Medulla oblongata (tissue), 1 donor: ENCODE measurements at regions not wholly inside any gene's neighbourhood (a gene's known extent, or its start where the extent isn't known, plus 50 kb on each side); places are given as distances from the start of the nearest gene placed in this dataset.

Source experiments
- DNase-seq: peaks from one replicate; pipeline ENCODE4 v3.0.0-alpha.2; 2015; ENCODE audit errors: extremely low spot score

DNA sequence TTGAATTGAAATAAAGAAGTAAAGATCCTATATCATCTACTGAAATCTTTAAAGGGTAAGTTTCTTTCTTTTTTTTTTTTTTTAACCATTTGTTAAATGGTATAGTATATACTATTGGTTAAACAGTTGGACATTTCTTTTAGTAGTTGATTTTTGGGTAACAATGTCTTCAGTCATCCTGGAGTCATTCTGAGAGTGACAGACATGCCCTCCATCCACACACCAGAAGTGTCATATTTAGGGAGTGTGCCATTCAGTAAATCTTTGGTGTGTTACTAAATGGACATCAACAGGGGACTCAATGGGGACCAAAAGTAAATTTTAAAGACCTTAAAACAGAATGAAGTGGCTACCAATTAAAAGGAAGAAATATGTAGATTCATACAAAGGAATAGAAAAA is 50.8 kb upstream of the SLC39A10 start:
- DNase-seq, result no peak

GRCh38 chr2:195604706-195605105 is 52.3 kb upstream of the SLC39A10 start:
- DNase-seq, result no peak

- no peak for DNase-seq
Observed at GRCh38 chr2:195603998-195604397, 53.0 kb upstream of the SLC39A10 start.

DNA sequence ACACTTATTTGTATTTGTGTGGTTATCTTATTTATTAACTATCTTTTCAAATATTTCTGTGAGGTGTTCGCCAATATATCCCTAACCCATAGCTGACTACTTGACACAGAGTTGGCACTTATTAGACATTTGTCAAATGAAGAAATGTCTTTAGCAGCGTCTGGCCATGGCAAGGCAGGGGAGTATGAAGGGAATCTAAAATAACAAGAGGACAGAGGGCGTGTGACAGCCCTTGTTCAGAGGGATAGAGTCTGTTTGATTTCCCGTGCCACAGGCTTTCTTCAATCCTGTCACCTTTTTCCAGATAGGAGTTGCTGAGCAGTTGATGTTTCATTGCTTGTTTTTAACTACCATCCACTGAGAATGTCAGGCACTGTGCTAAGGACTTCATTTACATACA is 53.6 kb upstream of the SLC39A10 start:
- DNase-seq, result no peak

DNA sequence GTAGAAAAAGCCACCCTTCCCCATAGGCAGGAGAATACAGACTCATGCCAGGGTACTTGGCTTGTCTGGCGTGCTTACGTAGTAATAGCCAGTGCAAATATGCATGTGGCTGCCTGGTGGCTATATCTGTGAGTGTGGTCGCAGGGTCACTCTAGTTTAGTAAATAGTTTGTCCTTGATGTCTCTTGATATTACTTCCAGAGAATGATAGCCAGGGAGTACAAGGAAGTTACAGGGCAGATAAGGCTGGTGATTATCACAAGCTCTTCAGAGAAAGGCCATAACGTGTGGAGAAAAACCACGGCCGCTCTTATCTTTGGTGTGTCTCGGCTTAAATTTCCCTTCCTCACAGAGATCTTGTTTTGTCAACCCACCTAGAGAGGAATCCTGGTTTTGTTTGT is 54.3 kb upstream of the SLC39A10 start:
- no peak for DNase-seq

DNA sequence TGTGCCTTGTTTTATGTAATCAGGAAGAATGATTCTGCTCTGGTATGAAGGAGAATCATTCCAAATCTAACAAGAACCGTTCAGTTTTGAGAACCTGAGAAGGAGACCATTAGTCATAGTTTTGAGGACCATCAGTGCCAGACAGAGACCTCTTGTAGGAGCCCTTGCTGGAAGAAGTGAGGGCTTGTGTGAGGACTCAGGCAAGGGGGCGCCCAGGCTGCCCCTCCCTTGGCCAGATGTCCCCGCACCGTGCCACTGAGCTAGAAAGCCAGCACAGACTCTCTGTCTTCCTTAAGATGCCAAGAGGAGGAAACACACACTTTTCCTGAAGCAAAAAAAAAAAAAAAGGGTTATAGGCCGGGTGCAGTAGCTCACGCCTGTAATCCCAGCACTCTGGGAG is 55.7 kb upstream of the SLC39A10 start:
- no peak for DNase-seq

DNA sequence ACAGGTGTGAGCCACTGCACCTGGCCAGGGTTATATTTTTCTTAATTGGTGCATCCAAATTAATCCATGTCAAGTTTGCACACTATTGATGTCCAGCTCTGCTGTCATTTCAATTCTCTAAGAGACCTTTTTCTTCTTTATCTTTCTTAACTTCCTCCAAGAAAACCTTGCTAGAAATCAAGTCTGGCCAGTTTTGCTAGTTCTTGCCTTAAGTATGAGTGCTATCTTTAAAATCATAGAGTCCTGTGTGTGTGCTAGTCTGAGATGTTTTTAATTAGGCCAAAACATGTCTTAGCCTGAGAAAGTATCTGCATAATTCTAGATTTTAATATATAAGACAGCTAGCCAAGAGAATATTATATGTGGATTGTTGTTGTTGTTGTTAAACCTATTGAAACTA is 56.2 kb upstream of the SLC39A10 start:
- no peak for DNase-seq

DNA sequence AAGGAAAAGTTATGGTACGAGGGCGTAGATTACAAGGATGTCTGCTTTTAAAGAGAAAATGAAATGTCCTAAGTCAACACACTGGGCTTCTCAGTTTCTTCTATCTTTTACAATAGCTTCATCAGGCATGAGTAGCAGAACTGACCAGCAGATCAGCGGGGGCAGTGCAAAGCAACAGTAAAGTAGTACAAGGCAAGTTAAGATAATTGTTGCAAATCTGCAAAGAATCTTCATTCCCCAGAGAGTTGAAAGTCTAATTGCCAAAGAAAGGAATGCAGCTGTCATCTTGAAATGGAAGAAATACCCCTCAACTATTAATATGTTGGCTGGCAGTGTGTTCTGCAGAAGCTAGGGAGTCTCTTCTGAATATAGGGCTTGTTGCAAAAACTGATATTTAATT is 60.2 kb upstream of the SLC39A10 start:
- no peak for DNase-seq

- DNase-seq, result peak; percentile 36
Observed at GRCh38 chr2:195595825-195596224, 61.2 kb upstream of the SLC39A10 start.

DNA sequence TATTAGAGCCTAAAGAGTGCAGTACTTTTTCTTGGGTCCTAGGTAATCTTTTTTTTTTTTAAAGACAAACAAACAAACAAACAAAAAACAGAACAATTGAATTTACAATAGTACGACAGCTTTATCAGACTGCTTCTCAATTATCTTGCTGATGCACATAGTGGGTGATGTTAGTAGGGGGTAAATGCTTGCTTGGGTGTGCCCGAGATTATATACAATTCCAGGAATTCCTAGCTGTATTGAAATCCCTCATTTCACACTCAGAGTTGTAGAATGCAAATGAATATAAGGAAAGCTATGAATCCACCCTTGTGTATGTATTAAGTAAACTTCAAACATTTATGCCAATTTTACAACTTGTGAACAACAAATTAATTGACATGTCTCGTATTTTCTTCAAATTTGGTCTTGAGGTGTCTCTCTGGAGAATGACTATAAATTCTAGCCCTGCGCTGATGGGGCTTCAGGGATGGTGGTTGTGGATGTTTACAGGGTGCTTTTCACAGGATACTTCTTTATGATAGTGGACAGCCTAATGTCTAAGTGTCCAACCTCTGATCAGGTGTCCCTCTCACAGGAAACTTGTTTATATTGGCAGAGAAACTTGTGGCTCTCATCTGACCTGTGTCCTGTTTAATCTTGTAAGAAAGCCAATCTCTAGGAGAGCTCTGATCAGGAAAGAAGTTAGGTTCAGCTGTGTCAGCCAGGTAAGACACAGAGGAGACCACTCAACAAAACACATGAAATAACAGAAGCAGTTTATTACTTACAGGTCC is 61.9 kb upstream of the SLC39A10 start:
- no peak for DNase-seq

DNA sequence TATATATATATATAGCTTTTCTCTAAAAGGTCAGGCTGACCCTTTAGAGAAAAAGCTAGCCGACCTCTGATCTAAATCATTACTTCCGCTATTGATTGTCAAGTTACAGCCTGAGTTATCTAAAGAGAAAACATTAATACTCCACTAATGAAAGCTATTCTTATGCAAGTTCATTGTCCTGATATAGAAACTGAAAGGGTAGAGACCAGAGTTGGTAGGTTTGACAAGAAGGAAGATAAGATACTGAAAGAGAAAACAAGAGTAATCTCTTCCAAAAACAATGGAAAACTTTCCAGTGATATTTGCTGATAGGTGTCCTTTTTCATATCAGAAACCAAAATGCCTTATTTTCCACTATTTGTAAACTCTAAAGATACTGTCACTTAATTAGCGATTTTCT is 62.8 kb upstream of the SLC39A10 start:
- no peak for DNase-seq

- no peak for DNase-seq
Observed at GRCh38 chr2:195592105-195592504, 64.9 kb upstream of the SLC39A10 start.

DNA sequence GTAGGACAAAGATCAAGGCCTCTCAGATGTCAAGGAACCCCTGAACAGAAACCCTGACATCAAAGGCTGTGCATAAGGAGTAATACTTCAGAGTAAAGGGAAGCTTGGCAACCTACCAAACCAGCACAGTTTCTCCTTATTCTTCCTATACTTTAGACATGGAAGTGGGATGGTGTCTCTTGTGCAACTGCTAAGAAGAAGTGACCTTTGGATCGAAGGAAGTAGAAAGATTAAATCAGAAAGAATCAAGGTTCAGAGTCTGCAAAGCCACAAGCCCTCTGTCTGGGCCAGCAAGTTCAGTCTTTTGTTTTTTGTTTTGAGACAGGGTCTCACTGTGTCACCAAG is 66.2 kb upstream of the SLC39A10 start:
- DNase-seq, result peak; percentile 44

DNA sequence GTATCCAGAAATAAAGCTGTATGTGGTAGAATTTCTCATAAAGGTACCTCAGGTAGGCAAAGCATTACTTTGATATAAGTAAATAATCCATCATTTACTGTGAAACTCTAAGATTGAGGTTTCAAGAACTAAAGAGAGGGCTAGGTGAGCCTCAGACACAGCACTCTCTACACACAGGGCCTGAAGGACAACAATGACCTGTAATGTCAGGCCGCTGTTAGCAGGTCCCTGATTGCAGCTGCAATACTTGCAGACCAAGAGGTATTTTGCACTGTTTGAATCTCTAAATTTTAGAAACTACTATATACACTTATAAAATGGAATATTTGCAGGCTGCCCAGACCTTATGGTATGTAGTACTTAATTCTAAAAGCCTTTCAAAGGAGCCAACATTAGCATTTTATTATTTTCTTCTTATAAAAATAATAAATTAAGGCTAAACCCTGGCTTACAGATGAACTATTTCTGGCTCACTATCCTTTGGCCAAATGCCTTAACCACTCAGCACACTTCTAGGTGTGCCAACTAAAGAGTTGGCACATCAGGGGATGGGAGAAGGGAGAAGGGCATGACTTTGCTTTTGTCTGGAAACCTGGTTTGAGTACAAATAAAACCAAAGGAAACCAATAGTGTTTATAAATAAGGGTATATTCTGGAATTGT is 66.7 kb upstream of the SLC39A10 start:
- peak; percentile 30 for DNase-seq

GRCh38 chr2:195587966-195588365 is 69.1 kb upstream of the SLC39A10 start:
- no peak for DNase-seq

DNA sequence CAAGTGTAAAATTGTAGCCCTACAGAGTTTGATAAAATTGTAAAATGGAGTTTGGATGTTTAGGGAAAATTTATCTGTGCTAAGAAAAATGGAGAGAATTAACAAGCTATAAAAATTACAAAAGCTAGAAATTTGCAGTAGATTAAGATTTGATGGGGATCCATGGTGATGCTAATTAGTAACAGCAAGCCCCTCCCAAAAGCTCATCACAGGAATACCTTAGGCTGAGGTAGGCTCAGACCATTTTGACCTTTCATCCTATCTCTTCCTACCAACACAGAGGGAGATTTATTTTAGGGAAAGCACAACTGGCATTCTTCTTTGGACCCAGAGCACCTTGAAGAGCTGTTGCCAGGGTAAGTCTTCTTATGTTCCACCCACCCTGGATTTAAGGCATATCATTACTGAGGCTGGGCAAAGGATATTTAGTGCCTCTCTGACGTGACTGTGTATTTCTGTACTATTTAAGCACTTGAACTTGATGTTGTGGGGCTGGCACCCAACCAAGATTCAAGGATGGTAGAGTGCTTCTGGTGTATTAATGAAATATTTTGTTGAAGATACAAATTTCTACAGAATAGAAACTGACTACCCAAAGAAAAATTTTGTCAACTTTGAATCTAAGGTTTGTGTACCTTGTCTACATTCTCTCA is 70.8 kb upstream of the SLC39A10 start:
- DNase-seq, result no peak

DNA sequence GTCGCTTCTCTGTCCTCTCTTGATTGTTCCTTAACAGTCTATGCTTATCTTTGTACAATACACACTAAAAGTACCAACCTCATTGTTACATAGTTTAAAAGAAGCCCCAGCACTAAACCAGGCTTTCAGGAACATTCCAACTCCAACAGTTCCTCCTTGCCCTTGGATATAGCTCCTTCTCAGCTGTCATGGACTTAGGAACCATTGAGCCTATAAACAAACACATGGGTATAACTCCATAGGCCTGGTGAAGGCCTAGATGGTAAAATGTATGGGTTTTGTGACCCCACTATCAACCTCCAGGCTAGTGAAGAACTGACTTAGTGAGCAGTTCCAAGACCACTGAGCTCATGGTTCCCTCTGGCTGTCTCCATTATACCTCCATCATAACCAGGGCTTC is 74.8 kb upstream of the SLC39A10 start:
- no peak for DNase-seq

GRCh38 chr2:195579776-195580555 is 77.1 kb upstream of the SLC39A10 start:
- peak; percentile 44 for DNase-seq

DNA sequence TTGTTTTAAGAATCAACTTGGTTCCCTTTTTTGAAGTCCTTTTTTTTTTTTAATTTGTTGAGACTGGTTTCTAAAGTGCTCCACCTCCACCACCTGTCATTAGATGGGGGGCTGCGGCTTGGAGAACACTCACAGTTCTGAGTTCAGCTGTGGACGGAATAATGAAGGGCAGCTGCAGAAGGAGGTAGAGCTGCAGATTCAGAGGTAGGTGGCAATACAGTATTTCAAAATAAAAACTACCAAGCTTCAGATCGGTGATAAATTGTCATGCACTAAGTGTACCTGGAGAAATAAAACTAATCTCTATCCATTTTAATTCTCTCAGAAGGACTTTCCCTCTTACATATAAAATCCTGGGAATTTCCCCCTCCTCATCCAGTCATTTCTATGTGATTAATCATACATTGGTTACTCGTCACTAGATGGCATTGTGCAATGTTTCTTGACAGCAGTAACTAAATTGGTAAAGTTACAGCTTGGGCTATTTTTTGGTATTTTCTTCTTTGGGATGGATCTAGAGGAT is 81.1 kb upstream of the SLC39A10 start:
- peak; percentile 59 for DNase-seq

GRCh38 chr2:195575016-195575415 is 82.0 kb upstream of the SLC39A10 start:
- no peak for DNase-seq

DNA sequence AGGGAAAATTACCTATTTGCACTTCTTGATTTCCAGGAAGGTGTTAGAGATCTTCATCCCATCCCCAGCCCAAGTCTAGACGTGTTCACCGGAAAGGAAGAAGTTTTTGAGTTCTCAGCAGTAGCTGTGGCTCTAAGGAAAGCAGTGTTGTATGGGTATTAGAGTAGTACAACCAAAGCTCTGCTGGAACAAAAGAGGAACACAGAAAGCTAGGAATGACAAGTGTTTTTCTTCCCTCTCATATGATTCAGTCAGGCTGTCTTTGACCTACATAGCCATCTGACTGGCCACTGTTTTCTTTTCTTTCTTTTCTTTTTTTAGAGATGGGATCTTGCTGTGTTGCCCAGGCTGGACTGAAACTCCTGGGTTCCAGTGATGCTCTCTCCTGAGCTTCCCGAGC is 82.7 kb upstream of the SLC39A10 start:
- DNase-seq, result peak; percentile 43
